ENCODE measurements at regions not wholly inside any gene's neighbourhood (a gene's known extent, or its start where the extent isn't known, plus 50 kb on each side); places are given as distances from the start of the nearest gene placed in this dataset.

DNA sequence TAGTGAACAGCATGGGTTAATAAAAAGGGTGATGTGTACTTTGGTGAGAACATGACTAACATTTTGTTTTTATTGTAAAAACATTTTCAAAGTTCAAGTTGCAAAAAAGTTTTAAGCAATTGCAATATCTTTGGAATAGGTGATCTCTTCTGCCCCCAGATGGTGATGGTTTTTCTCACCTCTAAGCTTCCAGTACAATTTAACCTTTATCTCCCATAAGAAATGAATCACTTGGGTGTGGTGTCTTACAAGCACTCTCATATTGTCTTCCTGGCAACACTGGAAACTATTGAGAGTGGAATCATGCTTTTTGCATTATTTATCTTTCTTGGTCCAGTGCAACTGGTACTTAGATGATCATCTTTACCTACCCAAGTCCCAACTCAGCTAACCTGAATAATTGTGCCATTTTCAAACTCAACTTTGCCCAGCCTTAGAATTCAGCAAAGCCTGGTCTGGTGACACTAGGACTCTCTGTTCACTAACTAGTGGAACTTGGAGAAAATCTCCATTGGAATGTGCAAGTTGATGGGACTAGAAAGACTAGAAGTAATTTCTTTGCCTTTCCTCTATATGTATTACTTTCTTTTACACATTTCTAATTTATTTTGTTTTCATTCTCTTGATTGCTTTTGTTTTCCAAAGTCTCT is 964.7 kb upstream of the ZEB2 start:
- DNase-seq (ENCODE audit: low read depth) = peak; percentile 87

DNA sequence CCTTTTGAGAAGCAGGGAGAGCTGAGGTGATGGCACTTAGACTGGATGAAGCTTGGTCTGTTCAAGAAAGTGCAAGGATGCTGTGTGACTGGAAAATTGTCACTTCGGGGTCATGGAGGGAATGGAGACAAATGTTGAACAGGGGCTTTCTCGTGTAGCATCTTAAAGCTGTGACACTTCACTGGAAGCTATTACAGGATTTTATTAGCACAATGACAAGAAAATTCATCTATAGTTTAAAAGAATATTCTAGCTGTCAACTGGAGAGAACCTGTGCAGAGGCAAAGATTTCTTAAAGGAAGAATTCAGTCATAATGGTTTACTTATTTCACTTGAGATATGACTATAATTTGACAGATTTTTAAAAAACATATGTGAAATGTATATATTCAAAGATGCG is 963.9 kb upstream of the ZEB2 start:
- no peak for DNase-seq (ENCODE audit: low read depth)

DNA sequence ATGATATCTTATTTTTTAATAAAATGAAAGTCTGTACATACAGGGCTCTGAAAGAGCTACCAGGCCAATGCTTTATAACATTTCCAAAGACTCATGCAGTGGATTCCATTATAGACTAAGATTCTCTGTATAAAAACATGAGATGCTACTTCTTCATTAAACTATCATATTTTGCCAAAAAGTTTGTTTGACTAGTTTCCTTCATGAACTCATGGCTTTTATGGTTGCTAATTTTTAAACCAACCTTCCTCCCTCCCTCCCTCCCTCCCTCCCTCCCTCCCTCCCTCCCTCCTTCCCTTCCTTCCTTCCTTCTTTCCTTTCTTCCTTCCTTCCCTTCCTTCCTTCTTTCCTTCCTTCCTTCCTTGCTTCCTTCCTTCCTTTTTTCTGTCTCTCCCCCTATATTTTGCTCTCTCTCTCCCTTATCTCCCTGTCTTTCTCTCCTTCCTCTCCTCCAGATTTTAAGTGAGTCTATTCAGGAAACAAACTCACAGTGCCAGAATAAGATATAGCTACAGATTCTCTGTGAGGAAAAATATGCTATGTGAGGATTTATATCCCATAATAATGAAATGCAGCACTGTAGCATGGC is 961.5 kb upstream of the ZEB2 start:
- DNase-seq (ENCODE audit: low read depth) = no peak

DNA sequence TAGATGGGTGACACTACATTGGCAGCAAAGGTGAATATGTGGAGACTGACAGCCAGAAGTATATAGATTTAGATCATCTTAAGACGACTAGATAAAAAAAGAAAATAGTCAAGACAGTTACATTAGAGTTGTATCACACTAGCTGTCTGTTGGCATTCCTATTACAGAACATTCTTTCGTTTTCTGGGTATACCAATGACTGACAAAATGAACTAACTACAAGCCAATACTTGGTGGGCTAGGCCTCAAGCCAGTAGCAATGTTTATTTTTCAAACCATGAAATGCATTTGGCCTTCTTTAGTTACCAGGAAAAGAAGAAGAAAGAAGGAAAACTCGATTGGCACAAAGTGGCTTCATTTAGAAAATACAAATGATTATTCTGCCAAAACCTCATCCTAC is 944.9 kb upstream of the ZEB2 start:
- no peak for DNase-seq (ENCODE audit: low read depth)

DNA sequence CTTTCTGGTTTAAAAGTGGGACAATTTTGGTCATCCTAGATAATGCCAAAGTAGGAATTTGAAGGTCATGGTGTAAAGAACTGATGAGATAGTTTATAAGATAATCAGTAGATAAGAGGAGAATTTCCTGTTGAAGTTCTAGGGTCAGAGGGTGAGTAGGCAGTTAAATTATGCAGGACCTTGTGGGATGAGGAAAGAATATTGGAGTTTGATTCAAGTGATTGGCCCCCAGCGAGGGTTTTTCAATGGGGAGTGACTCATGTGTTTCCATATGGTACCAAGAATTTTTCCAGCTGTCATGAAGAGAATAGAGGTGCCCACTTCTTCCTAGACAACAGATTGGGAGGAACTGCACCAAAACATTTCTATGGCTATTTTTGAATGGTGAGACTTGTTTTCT is 940.2 kb upstream of the ZEB2 start:
- peak; percentile 84 for DNase-seq (ENCODE audit: low read depth)

DNA sequence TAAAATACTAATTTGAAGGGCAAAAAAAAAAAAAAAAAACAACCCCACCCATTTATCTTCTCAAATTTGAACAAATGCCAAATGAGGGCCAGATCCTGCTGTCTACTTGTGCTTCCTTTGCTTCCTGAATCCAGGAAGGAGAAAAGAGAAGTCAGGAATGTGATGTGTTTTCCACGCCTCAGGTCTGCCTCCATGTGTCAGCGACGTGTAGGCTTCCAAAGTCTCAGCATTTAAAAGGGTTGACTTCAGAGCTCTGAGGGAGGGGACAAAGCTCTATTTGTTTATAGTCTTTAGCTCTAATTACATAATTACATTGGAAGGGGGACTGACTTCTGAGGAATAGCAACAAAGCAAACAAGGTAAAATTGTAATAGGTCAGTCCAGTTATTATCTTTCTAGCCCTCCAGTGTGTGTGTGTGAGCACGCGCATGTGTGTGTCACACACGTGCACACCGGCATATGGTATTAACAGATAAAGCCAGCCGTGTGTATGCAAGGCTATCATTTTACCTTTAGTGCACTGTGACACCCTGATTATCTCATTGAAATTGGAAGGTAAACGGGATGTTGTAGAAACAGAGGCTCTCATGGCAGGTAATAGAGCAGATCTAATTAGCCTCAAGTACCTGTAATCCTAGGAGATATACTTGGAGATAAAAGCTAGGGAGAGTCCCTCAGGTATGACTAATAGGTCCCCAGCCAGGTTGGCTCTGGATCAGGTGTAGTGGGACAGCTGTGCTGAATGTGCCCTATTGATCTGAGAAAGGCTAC is 911.4 kb upstream of the ZEB2 start:
- no peak for DNase-seq (ENCODE audit: low read depth)

DNA sequence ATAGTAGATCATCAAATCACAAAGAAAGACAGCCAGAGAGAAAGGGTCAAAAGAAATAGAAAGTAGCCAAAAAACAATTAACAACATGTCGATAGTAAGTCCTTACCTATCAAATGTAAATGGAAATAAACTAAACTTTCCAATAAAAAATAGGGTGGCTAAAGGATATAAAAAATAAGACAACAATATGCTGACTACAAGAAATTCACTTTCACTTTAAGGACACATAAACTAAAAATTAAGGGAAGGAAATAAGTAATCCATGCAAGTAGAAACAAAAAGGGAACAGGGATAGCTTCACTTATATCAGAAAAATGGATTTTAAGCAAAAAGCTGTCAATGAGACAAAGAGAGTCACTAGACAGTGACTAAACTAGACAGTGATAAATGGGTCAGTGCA is 903.9 kb upstream of the ZEB2 start:
- no peak for DNase-seq (ENCODE audit: low read depth)

DNA sequence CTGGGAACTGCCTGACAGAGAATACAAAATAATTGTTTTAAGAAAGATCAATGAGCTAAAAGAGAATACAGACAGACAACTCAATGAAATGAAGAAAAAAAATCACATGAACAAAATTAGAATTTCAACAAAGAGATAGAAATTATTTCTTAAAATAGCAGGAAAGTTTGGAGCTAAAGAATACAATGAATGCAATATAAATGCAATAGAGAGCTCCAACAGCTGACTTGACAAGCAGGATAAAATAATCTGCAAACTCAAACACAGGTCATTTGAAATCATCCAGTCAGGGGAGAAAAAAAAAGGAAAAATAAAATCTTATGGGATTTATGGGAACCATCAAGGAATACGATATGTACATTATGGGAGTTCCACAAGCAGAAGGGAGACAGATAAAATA is 902.7 kb upstream of the ZEB2 start:
- DNase-seq (ENCODE audit: low read depth) = no peak

DNA sequence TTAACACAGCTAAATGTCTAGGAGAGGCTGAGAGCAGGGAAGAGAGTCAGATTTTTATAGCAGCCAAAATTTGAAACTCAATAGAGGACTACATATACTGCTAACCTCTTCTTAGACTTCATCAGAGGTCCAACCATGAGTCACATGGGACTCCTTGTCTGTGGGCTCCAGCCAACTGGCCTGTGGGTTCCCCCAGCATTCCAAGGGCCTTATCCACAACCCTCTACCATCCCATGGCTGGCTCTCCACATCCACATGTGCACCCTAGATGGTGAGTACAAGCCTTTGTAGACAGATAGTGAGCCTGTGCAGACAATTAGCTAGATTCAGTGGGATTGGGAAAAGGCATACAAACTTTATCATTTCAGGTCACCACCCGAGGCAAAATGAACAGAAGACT is 901.9 kb upstream of the ZEB2 start:
- peak; percentile 44 for DNase-seq (ENCODE audit: low read depth)

DNA sequence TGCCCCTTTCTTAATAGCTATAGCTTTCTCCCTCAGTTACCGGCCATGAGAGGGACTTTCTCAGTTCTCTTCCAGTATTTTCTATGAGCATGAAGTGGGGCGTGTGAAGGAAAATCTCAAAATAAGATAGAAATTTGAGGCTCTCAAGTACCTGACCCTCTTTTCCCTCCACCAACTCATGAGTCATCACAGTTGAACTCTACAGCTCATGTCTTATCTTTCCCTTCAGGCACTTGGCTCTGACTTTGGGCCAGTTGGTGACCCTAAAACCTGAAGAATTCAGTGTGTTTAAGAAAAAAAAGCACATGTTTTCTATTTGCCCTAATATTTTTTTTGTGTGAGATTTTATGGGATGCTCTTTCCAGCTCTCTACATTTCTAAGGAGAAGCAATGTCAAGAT is 896.7 kb upstream of the ZEB2 start:
- no peak for DNase-seq (ENCODE audit: low read depth)

DNA sequence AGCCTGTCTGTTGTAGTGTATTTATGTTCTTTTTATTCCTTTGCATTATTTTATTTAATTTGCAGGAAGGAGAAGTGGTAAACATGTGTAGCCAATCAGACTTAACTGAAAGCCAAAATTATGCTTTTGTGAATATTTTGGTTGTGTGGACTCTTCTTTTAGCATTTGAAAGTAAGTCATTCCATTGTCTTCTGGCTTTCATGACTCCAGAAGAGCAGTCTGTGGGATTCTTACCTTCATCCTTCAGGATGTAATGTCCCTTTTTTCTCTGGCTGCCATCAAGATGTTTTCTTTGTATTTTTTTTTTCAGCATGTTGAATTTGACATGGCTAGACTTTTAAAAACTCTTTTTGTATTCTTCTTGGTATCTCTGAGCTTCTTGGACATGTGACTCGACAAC is 895.2 kb upstream of the ZEB2 start:
- no peak for DNase-seq (ENCODE audit: low read depth)

DNA sequence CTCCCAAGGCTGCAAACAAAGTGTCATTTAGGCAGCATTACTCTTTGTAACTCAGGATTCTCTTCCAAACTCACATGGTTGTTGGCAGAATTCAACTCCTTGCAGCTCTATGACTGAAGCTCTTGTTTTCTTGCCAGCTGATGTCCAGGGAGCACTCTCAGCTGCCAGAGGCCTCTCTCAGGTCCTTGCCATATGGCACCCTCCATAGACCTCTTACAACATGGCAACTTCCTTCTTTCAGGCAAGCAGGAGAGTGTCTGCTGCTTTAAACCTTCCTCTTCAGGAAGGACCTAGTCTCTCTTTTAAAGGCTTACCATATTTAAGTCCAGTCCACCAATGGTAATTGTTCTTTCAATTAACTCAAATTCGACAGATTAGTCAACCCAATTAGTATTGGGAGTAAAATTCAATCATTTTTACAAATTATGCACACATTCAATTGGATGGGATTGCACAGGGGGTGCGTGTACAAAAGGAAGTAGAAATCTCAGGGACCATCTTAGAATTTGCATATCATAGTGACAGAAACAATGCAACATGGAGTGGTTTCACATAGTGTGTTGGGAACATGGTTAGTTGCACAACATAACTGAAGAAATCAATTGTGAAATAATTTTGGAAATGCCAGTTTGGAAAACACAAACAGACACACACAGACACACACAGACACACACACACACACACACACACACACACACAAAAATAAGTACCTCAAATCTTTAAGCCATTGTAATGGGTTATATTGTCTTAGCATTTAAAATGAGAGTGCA is 893.5 kb upstream of the ZEB2 start:
- no peak for DNase-seq (ENCODE audit: low read depth)

DNA sequence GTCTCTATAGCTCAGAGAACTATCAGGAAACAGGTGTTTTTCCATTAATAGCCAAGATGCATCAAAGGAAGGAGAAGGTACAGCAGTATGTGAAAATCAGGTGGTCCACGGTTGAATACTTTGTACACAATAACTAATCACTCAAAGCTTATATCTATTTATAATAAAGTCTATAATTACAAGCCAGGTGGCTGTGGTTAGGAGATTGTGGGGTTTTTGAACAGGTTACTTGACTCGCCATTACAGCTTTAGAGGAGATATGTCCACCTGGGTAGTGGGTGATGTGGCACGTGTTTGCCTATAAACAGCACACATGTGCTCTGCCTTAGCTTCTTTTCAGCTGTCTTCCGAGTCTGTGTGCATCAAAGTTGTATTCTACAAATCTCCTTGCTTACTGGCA is 892.2 kb upstream of the ZEB2 start:
- no peak for DNase-seq (ENCODE audit: low read depth)

DNA sequence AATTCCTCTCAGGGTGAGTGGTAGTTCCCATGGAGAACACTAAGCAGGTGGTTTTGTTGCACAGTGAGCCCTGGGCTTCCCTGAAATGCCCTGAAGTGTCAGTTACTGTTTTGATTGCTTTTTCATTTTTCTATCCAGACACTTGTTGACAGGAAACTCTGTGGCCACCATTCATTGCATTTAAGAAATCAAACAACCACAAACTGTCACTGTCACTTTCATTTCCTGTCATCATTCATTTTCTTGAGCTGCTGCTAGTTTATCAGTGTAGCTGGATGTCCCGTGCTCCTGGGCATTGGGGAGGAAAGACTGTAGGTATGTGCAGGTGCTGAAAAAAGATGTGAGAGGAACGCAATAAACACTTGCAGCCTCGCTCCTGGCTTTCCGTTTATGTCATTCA is 891.6 kb upstream of the ZEB2 start:
- DNase-seq (ENCODE audit: low read depth) = no peak

DNA sequence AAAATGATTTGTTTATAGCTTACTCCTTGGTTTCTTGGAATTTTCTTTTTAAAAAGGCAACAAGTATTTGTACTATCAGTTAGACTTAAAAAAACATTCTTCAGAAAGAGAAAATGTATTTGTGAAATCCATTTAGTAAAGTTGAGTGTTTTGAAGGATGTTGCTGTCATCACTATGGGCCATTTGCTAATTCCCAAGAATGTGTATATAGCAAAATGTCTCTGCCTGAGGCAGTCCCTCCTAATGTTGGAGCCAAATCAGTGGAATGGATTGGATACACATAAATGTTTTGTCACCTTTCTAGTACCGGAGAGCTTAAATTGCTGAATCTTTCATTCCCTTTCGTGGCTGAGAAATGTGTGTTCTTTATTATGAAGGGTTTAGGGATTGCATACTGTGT is 890.2 kb upstream of the ZEB2 start:
- no peak for DNase-seq (ENCODE audit: low read depth)

DNA sequence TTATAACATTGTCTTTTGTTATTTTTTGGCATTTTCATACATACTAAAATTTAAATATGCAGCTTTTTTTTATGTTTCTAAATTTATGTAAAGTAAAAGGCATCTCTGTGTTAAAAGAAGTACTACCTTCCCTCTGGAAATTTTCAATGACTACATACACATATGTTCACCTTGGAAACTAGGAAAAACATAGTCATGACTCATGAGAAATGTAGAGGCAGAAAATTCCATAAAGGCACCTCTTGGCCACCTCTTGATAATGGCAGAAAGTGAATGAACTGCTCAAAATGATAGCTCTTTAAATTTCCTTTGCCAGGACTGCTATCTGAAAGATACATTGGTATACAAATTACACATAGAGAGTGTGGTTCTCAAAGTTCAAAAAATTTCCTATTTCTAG is 889.1 kb upstream of the ZEB2 start:
- DNase-seq (ENCODE audit: low read depth) = peak; percentile 26

DNA sequence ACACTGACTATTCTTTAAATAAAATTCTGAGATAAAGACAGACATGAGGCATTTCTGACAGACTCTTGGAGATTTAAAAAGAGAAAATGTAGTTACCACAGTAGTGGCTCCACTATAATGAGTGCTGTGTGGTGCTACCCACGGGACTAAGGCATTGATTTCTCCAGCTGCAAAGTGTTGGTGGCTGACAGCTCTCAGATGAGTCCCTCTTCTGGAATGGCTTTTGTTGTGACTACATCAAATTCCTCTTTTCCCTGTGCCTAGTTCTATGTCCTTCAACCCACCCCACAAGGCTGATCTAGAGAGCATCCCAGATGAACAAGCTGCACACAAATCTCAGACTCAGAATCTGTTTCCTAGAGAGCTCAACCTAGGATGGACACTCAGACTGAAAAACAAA is 884.8 kb upstream of the ZEB2 start:
- no peak for DNase-seq (ENCODE audit: low read depth)

DNA sequence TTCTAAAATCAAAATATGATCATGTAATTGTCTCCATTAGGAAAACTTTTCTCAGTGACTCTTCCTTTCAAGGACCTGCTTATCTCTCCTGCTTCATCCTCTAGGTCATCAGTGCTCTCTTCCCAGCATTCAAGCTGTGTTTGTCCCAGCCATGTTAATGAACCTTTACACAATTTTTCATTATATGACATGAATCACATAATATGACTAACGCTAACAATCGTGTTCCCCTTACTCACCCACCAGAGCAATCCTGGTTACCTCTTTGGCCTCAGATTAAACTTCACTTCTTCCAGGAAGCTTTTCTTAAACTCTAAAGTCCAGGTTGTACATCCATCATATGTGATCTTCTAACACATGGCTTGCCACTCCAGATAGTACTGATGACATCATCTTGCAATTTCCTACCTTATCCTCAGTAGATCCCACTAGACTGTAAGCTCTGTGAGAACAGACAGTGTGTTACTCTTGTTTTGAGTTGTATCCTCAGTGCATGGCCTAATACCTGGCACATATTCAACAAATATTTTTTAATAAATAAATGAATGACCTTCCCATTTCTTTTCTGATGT is 882.9 kb upstream of the ZEB2 start:
- DNase-seq (ENCODE audit: low read depth) = no peak

DNA sequence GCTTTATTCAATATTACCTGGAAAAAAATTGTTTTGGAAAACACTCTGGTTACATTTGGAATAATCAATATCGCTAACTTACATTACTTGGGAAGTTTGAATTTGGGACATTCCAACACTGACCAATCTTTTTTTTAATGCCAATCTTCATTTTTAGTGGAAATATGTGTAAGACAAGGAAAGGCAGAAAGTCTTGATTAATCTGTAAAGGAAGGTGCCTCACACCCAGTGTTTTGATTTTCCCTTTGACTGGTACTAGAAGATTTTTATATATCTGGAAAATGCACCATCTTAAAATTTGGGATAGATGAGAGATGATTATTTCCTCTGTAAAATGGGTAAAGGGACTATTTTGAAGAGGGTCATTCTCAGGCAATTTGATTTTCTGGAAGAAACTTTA is 879.2 kb upstream of the ZEB2 start:
- DNase-seq (ENCODE audit: low read depth) = no peak

DNA sequence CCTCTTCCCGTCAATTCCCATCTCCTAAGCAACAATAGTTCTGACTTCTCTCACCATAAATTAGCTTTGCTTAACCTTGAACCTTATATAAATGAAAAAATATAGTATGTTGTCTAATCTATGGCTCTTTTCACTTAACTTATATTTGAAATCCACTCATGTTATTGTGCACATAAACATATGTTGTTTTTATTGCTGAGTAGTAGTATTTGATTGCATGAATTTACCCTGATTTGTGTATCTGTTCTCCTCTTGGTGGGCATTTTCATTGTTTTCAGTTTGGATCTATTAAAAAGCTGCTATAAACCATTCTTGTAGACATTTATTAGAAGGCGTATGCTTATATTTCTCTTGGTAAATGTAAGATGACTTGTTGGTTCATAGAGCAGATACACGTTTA is 874.3 kb upstream of the ZEB2 start:
- no peak for DNase-seq (ENCODE audit: low read depth)

DNA sequence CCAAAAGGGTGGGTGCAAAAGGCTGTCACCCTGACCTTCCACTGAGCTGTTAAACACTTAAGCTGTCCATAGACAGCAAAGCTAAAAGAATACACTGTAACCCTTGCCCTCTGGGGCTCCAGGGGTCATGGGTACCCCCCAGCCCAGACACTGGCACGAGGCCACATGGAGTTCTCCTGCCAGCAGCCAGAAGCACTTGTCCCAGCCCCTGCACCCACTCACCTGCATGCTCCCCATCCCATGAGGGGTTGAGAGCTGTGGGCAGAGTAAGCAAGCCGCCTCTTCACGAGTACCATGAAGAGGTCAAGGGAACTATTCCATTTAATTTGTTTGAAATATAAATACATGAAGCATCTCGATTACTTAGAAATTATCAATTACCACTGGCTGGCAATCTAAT is 867.1 kb upstream of the ZEB2 start:
- DNase-seq (ENCODE audit: low read depth) = no peak

DNA sequence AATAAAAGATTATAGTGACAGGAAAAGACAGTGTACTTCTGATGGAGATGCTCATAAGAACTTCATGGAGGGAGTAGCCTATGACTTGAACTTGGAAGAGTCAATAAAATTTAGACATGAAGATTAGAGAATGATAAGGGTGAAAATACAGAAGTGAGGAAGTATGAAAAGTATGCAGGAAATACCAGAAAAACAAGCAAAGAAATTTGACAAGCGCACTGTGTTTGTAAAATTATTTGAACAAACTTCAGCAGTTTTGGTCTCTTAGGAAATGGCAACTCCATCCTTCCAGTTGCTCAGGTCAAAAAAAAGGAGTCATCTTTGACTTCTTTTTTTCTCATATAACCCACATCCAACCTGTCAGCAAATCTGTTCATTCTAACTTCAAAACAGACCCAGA is 864.0 kb upstream of the ZEB2 start:
- DNase-seq (ENCODE audit: low read depth) = peak; percentile 14

Data from LHCN-M2 (cell line).